AG04449 (cell line): ENCODE measurements at regions not wholly inside any gene's neighbourhood (a gene's known extent, or its start where the extent isn't known, plus 50 kb on each side); places are given as distances from the start of the nearest gene placed in this dataset.

Experiments used
- CTCF ChIA-PET: fragments of 350-600 bp; formaldehyde crosslinking; extraction: SDS; loops from one replicate; lab custom pipeline; 2021; ENCODE audit warnings: antibody characterized with exemption; lab: Yijun Ruan, JAX
- POLR2A ChIA-PET: fragments of 400-600, 350-600 bp; formaldehyde crosslinking; extraction: SDS; loops from one replicate; lab custom pipeline; 2020; ENCODE audit warnings: antibody characterized with exemption, inconsistent platforms; lab: Yijun Ruan, JAX
- DNase-seq: peaks from one replicate; pipeline ENCODE4 v3.0.0-alpha.2; 2010; ENCODE audit warnings: low read depth, low spot score
- H3K4me3 ChIP-seq: 2 replicates; pipeline ENCODE4 v1.5.1; 2011; ENCODE audit warnings: low read depth, mild to moderate bottlenecking, control low read depth, low read length
- CTCF ChIP-seq: IDR thresholded peaks from one replicate; pipeline ENCODE4 v1.5.1; 2011; ENCODE audit warnings: mild to moderate bottlenecking, moderate library complexity, low read length, control low read depth, inconsistent platforms; ENCODE audit not compliant: insufficient read depth; ENCODE audit errors: missing control alignments

DNA sequence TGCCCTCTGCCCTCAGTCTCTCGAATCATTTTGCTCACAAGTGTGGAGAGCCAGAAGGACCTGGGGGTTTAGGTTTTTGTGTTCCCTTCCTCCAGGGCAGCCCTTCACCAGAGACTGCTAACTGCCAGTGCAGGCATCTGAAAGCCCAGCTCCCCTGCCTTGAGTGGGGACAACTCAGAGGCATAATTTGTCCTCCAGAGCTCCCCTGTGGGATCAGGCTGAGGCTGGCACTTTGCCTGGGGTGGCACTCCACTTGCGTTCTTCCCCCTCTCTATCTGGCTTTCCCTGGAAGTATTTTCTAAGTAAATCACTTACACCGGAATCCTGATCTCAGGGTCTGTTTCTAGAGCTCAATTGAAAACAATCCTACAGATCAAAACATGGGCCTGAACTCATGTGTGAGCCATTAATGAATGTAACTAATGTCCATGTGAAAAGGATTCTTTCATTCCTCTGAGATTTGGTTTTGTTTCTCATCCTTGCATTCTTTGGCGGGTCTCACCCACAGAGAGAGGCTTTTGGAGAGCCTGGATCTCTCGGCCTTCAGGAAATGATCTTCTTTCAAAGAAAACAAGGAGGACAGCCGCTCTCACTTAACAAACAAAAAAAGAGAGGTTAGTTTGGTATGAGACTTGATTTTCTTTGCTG, 125.7 kb upstream of the RIPOR2 start:
- peak; percentile 49 for DNase-seq
- no peak for TF ChIP-seq CTCF
- ChIA-PET CTCF (interaction anchor here (0.9 to 3.3 kb wide), 4 partner anchors 9 to 205 kb away, joined by 3 to 26 read pairs (median 8); no protein-coding TSS in a partner anchor), POLR2A (interaction anchor here (0.6 kb wide), 1 partner anchor 112 kb away, joined by 3 read pairs; no protein-coding TSS in a partner anchor)
- H3K4me3 ChIP-seq: no peak overlapping the region

GRCh38 chr6:25062070-25062811, 126.5 kb upstream of the RIPOR2 start:
- TF ChIP-seq CTCF: no peak
- ChIA-PET CTCF (interaction anchor here (0.9 to 3.3 kb wide), 7 partner anchors 9 to 305 kb away, joined by 3 to 26 read pairs (median 5); no protein-coding TSS in a partner anchor), POLR2A (no interaction called here)
- no peak overlapping the region for H3K4me3 ChIP-seq
- DNase-seq: no peak

DNA sequence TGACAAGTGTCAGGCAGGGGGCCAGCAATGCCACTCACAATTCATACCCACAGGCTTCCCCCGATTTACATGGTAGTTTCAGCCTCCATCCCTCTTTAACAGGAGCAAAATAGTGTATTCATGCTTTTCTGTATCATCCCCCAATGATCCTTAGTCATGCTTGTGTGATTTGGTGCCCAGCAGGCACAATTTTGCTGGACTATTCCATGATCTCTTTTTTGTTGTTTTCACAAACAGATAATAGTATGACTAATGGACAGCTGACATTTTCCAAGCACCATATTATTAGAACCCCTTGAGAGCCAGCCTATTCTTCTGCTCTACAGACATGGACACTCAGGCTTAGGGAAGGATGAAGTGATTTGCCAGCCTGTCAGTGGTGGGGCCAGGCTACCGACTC, 128.2 kb upstream of the RIPOR2 start:
- ChIA-PET CTCF (interaction anchor here (0.9 to 2.0 kb wide), 5 partner anchors 10 to 208 kb away, joined by 3 to 15 read pairs (median 4); no protein-coding TSS in a partner anchor), POLR2A (no interaction called here)
- TF ChIP-seq CTCF: no peak
- no peak overlapping the region for H3K4me3 ChIP-seq
- no peak for DNase-seq

DNA sequence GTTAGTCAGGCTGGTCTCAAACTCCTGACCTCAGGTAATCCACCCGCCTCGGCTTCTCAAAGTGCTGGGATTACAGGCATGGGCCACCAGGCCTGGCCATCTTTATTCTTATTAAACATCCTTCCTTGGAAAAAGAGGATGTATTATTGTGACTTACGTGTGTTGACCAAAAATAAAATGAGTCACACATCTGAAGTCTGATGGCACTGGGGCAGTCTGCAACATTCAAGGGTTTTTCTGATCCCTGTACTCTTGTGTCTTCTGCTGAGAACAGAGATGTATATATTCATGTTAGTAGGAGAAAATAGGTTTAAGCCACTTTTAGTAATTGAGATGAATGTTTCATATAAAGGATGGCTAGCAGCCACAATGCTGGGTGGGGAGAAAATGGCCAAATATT, 129.9 kb upstream of the RIPOR2 start:
- no peak for DNase-seq
- POLR2A ChIA-PET: no interaction called here
- H3K4me3 ChIP-seq: no peak overlapping the region
- TF ChIP-seq CTCF: no peak
- CTCF ChIA-PET: interaction anchor here (0.9 to 2.0 kb wide), 2 partner anchors 207 to 210 kb away, joined by 4 to 15 read pairs; no protein-coding TSS in a partner anchor

DNA sequence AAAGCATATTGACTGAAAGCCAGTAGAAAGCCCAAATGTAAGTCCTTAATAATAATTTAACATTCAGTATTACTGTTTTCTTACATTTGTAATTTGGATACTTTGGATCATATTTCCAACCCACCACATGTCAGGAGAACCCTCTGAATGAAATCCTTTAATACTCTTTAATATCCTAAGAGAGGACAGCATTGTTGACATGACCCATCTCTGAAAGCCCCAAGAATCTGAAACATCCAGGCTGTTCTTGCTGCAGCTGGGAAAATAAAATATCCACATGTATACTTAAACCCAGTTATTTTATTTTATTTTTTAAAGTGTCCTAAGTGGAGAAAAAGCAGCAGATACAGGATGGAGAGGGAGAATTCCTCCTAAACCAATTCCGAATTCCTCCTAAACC, 130.8 kb upstream of the RIPOR2 start:
- no peak overlapping the region for H3K4me3 ChIP-seq
- ChIA-PET POLR2A (no interaction called here), CTCF (interaction anchor here (1.6 to 5.4 kb wide), 3 partner anchors 72 to 209 kb away, joined by 4 to 134 read pairs (median 9); no protein-coding TSS in a partner anchor)
- no peak for DNase-seq
- TF ChIP-seq CTCF: no peak

- ChIA-PET CTCF (interaction anchor here (0.7 to 5.4 kb wide), 11 partner anchors 14 to 489 kb away, joined by 3 to 134 read pairs (median 4); no protein-coding TSS in a partner anchor), POLR2A (no interaction called here)
- no peak for DNase-seq
- no peak overlapping the region for H3K4me3 ChIP-seq
- TF ChIP-seq CTCF: no peak
Measured at GRCh38 chr6:25068866-25069265, 133.1 kb upstream of the RIPOR2 start.
